ENCODE measurements at regions not wholly inside any gene's neighbourhood (a gene's known extent, or its start where the extent isn't known, plus 50 kb on each side); places are given as distances from the start of the nearest gene placed in this dataset.
A peak's percentile ranks its signal among the peaks of the same experiment; 100 is the strongest.

- TF ChIP-seq CTCF (IDR thresholded peaks at IDR 0.05), result peak in 2 of 3 donors; percentile 13 to 29
- no peak for TF ChIP-seq POLR2A (IDR thresholded peaks at IDR 0.05)
Measured at GRCh38 chr12:74415633-74416032, 122.0 kb upstream of the ATXN7L3B start.

Data from breast epithelium (tissue), 3 donors.